ENCODE measurements at regions not wholly inside any gene's neighbourhood (a gene's known extent, or its start where the extent isn't known, plus 50 kb on each side); places are given as distances from the start of the nearest gene placed in this dataset.

GRCh38 chr7:54672519-54672918 is 86.5 kb downstream of the SEC61G start (continued):
- TF ChIP-seq SIN3A (conservative IDR thresholded peaks at IDR 0.05 in 1 of 2, IDR thresholded peaks at IDR 0.05 in 1 of 2; ENCODE audit: low read depth in 1 of 2, low read length in 2 of 2) (no peak), PHF8 (conservative IDR thresholded peaks at IDR 0.05; ENCODE audit: low read depth, low read length) (no peak), POLR2A (IDR thresholded peaks at IDR 0.05; ENCODE audit: control extremely low read depth in 1 of 2, low read depth in 2 of 2, low read length in 2 of 2) (no peak), BACH1 (IDR thresholded peaks at IDR 0.05; ENCODE audit: low read length) (no peak), GTF2F1 (IDR thresholded peaks at IDR 0.05; ENCODE audit: borderline replicate concordance, low read depth, low read length) (no peak)
- TF ChIP-seq, protein P1, sequence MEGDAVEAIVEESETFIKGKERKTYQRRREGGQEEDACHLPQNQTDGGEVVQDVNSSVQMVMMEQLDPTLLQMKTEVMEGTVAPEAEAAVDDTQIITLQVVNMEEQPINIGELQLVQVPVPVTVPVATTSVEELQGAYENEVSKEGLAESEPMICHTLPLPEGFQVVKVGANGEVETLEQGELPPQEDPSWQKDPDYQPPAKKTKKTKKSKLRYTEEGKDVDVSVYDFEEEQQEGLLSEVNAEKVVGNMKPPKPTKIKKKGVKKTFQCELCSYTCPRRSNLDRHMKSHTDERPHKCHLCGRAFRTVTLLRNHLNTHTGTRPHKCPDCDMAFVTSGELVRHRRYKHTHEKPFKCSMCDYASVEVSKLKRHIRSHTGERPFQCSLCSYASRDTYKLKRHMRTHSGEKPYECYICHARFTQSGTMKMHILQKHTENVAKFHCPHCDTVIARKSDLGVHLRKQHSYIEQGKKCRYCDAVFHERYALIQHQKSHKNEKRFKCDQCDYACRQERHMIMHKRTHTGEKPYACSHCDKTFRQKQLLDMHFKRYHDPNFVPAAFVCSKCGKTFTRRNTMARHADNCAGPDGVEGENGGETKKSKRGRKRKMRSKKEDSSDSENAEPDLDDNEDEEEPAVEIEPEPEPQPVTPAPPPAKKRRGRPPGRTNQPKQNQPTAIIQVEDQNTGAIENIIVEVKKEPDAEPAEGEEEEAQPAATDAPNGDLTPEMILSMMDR (IDR thresholded peaks at IDR 0.05; ENCODE audit: control extremely low read depth in 1 of 3, insufficient read depth in 1 of 3, low read depth in 1 of 3, low read length in 3 of 3) = no peak
